Esophagus squamous epithelium (tissue), 4 donors: ENCODE measurements at regions not wholly inside any gene's neighbourhood (a gene's known extent, or its start where the extent isn't known, plus 50 kb on each side); places are given as distances from the start of the nearest gene placed in this dataset.

ENCODE experiments used
- CTCF ChIP-seq, 6 experiments: fragments of 450-650 bp in 4 of 6; fragments of 200-600 bp in 2 of 6; sonication (generic) in 2 of 6; IDR thresholded peaks; one replicate each; pipeline ENCODE4 v1.5.1; 2016 to 2019; ENCODE audit warnings: antibody characterized with exemption in 6 of 6, mild to moderate bottlenecking in 4 of 6, moderate library complexity in 4 of 6
- POLR2A ChIP-seq, 4 donors: fragments of 450-650 bp; IDR thresholded peaks; one replicate each; pipeline ENCODE4 v1.6.1; 2017; ENCODE audit warnings: antibody characterized with exemption in 4 of 4, mild to moderate bottlenecking in 4 of 4, moderate library complexity in 3 of 4

GRCh38 chr22:27405672-27406388, 395.7 kb downstream of the MN1 start:
- TF ChIP-seq CTCF (IDR thresholded peaks at IDR 0.05) (peak in 5 of 6 experiments; percentile 54 to 81 (median 64)), POLR2A (IDR thresholded peaks at IDR 0.05) (no peak)
